ENCODE measurements at regions not wholly inside any gene's neighbourhood (a gene's known extent, or its start where the extent isn't known, plus 50 kb on each side); places are given as distances from the start of the nearest gene placed in this dataset.
A peak's percentile ranks its signal among the peaks of the same experiment; 100 is the strongest.

- WGBS, 2 donors = 29 to 32% methylated on average over 3 of the region's 3 CpGs
- H3K9me3 ChIP-seq (ENCODE audit: control insufficient read depth in 2 of 2, insufficient read depth in 1 of 2, low read depth in 1 of 2, low read length in 1 of 2) = no peaks in the 10 kb centered on the region
- peak overlapping the region; percentile 34 to 40 for H3K27ac ChIP-seq (ENCODE audit: low read depth in 2 of 2, low read length in 1 of 2)
- no peaks in the 10 kb centered on the region for H3K36me3 ChIP-seq (ENCODE audit: control insufficient read depth in 2 of 2, insufficient read depth in 2 of 2, low read length in 1 of 2)
- no peaks in the 10 kb centered on the region for H3K4me1 ChIP-seq (ENCODE audit: control insufficient read depth in 2 of 2, insufficient read depth in 2 of 2, low read length in 1 of 2)
- H3K27me3 ChIP-seq (ENCODE audit: control insufficient read depth in 1 of 2, insufficient read depth in 2 of 2, low read length in 2 of 2) = no peaks in the 10 kb centered on the region
- no peak overlapping the region for H3K4me3 ChIP-seq (ENCODE audit: low read depth in 1 of 2, low read length in 2 of 2)
Observed at GRCh38 chr11:112564228-112564955, 303.7 kb upstream of the PLET1 start.

- Histone ChIP-seq H3K4me3 (ENCODE audit: low read depth in 1 of 2, low read length in 2 of 2) (no peak overlapping the region), H3K36me3 (ENCODE audit: control insufficient read depth in 2 of 2, insufficient read depth in 2 of 2, low read length in 1 of 2) (no peaks in the 10 kb centered on the region), H3K27me3 (ENCODE audit: control insufficient read depth in 1 of 2, insufficient read depth in 2 of 2, low read length in 2 of 2) (no peaks in the 10 kb centered on the region), H3K27ac (ENCODE audit: low read depth in 2 of 2, low read length in 1 of 2) (no peak overlapping the region), H3K4me1 (ENCODE audit: control insufficient read depth in 2 of 2, insufficient read depth in 2 of 2, low read length in 1 of 2) (no peaks in the 10 kb centered on the region), H3K9me3 (ENCODE audit: control insufficient read depth in 2 of 2, insufficient read depth in 1 of 2, low read depth in 1 of 2, low read length in 1 of 2) (no peaks in the 10 kb centered on the region)
- WGBS, 2 donors = 74 to 76% methylated on average over 5 of the region's 5 CpGs
Observed at GRCh38 chr11:112565551-112565950, 304.9 kb upstream of the PLET1 start.

DNA sequence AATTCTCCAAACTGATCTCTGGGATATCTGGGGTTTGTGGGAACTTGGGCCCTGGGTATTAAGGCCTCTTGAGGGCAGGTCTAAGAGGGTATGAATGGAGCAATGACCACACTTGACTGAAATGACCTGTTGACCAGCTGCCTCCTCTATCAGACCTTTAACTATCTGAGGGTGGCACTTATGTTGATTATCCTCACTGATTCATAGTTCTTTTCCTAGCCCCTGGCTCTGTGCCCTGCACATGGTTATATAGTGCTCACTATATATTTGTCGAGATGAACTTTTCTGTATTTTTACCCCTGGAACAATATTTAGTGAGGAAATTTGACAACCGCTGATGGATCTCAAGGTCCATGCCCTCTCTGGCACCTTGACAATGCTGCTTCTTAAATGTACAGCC, 305.5 kb upstream of the PLET1 start:
- Histone ChIP-seq H3K4me3 (ENCODE audit: low read depth in 1 of 2, low read length in 2 of 2) (no peak overlapping the region), H3K36me3 (ENCODE audit: control insufficient read depth in 2 of 2, insufficient read depth in 2 of 2, low read length in 1 of 2) (no peaks in the 10 kb centered on the region), H3K9me3 (ENCODE audit: control insufficient read depth in 2 of 2, insufficient read depth in 1 of 2, low read depth in 1 of 2, low read length in 1 of 2) (no peaks in the 10 kb centered on the region), H3K4me1 (ENCODE audit: control insufficient read depth in 2 of 2, insufficient read depth in 2 of 2, low read length in 1 of 2) (no peaks in the 10 kb centered on the region), H3K27me3 (ENCODE audit: control insufficient read depth in 1 of 2, insufficient read depth in 2 of 2, low read length in 2 of 2) (no peaks in the 10 kb centered on the region), H3K27ac (ENCODE audit: low read depth in 2 of 2, low read length in 1 of 2) (no peak overlapping the region)
- WGBS, 2 donors = 77 to 84% methylated on average over 2 of the region's 2 CpGs

- WGBS, 2 donors = 60 to 69% methylated on average over 6 of the region's 6 CpGs
Observed at GRCh38 chr11:112570333-112570732, 309.7 kb upstream of the PLET1 start.

DNA sequence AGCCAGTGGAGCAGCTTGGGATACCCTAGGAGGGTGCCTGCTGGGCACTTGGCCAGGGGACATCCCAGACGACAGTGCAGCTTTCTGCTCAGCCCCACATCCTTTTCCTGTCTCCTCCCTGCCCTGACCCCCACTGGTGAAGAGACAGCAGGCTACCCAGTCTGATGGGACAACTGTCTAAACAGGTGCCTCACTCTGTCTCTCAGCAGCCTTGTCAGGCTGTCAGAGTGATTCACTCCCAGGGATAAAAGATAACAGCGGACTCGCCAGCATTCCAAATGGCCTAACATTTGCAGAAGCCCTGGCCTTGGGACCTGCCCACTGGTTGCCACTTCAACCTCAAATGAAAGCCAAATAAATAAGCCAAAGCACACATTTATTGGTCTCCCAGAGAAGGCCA, 318.6 kb upstream of the PLET1 start:
- Histone ChIP-seq H3K27me3 (ENCODE audit: control insufficient read depth in 1 of 2, insufficient read depth in 2 of 2, low read length in 2 of 2) (no peaks in the 10 kb centered on the region), H3K9me3 (ENCODE audit: control insufficient read depth in 2 of 2, insufficient read depth in 1 of 2, low read depth in 1 of 2, low read length in 1 of 2) (no peaks in the 10 kb centered on the region), H3K36me3 (ENCODE audit: control insufficient read depth in 2 of 2, insufficient read depth in 2 of 2, low read length in 1 of 2) (no peaks in the 10 kb centered on the region), H3K27ac (ENCODE audit: low read depth in 2 of 2, low read length in 1 of 2) (no peak overlapping the region), H3K4me1 (ENCODE audit: control insufficient read depth in 2 of 2, insufficient read depth in 2 of 2, low read length in 1 of 2) (no peaks in the 10 kb centered on the region), H3K4me3 (ENCODE audit: low read depth in 1 of 2, low read length in 2 of 2) (no peak overlapping the region)
- WGBS, 2 donors = 61 to 67% methylated on average over 3 of the region's 3 CpGs

More at GRCh38 chr11:112570333-112570732, 309.7 kb upstream of the PLET1 start:
- Histone ChIP-seq H3K4me1 (ENCODE audit: control insufficient read depth in 2 of 2, insufficient read depth in 2 of 2, low read length in 1 of 2) (no peaks in the 10 kb centered on the region), H3K27me3 (ENCODE audit: control insufficient read depth in 1 of 2, insufficient read depth in 2 of 2, low read length in 2 of 2) (no peaks in the 10 kb centered on the region), H3K36me3 (ENCODE audit: control insufficient read depth in 2 of 2, insufficient read depth in 2 of 2, low read length in 1 of 2) (no peaks in the 10 kb centered on the region), H3K9me3 (ENCODE audit: control insufficient read depth in 2 of 2, insufficient read depth in 1 of 2, low read depth in 1 of 2, low read length in 1 of 2) (no peaks in the 10 kb centered on the region), H3K4me3 (ENCODE audit: low read depth in 1 of 2, low read length in 2 of 2) (no peak overlapping the region), H3K27ac (ENCODE audit: low read depth in 2 of 2, low read length in 1 of 2) (no peak overlapping the region)

DNA sequence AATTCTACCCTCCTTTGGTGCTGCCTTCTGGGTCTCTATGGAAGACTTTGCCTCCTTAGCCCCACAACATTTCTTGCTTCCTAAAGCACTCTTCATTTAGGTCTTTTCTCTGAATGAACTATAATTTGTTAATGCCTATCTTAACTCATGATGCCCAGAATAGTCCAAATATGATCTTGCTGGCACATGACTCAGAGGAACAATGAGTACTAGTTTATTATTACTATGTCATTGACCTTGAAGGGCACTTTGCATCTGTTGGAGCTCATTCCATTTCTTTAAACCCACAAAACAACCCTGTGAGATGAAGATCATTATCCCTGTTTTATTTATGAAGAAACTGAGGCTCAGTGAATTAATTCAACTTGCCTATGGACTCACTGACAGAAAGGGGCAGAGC, 320.2 kb upstream of the PLET1 start:
- H3K4me3 ChIP-seq (ENCODE audit: low read depth in 1 of 2, low read length in 2 of 2) = no peak overlapping the region
- H3K36me3 ChIP-seq (ENCODE audit: control insufficient read depth in 2 of 2, insufficient read depth in 2 of 2, low read length in 1 of 2) = no peaks in the 10 kb centered on the region
- no peak overlapping the region for H3K27ac ChIP-seq (ENCODE audit: low read depth in 2 of 2, low read length in 1 of 2)
- H3K27me3 ChIP-seq (ENCODE audit: control insufficient read depth in 1 of 2, insufficient read depth in 2 of 2, low read length in 2 of 2) = no peaks in the 10 kb centered on the region
- H3K9me3 ChIP-seq (ENCODE audit: control insufficient read depth in 2 of 2, insufficient read depth in 1 of 2, low read depth in 1 of 2, low read length in 1 of 2) = no peaks in the 10 kb centered on the region
- H3K4me1 ChIP-seq (ENCODE audit: control insufficient read depth in 2 of 2, insufficient read depth in 2 of 2, low read length in 1 of 2) = no peaks in the 10 kb centered on the region

GRCh38 chr11:112581747-112582146, 321.1 kb upstream of the PLET1 start:
- Histone ChIP-seq H3K9me3 (ENCODE audit: control insufficient read depth in 2 of 2, insufficient read depth in 1 of 2, low read depth in 1 of 2, low read length in 1 of 2) (no peaks in the 10 kb centered on the region), H3K4me3 (ENCODE audit: low read depth in 1 of 2, low read length in 2 of 2) (no peak overlapping the region), H3K27ac (ENCODE audit: low read depth in 2 of 2, low read length in 1 of 2) (no peak overlapping the region), H3K36me3 (ENCODE audit: control insufficient read depth in 2 of 2, insufficient read depth in 2 of 2, low read length in 1 of 2) (no peaks in the 10 kb centered on the region), H3K27me3 (ENCODE audit: control insufficient read depth in 1 of 2, insufficient read depth in 2 of 2, low read length in 2 of 2) (no peaks in the 10 kb centered on the region), H3K4me1 (ENCODE audit: control insufficient read depth in 2 of 2, insufficient read depth in 2 of 2, low read length in 1 of 2) (no peaks in the 10 kb centered on the region)
- WGBS, 2 donors = 72 to 75% methylated on average over 4 of the region's 4 CpGs

DNA sequence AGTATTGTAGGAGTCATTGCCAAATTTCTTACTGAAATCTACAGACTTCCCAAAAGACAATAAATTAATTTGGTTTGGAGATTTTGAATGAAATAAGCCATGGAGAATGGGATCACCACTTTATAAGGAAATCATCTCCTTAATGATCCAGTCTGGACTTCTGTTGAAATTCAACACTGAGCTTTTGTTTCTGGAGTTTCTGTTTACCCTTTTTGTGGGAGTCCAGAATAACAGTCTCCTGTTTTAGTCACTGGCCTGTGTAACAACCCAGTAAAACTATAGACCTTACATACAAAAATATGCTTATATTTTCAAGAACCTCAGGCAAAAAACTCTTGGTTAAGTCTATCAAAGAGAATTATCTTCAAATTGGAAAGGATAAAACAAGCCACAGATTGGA, 321.7 kb upstream of the PLET1 start:
- Histone ChIP-seq H3K4me1 (ENCODE audit: control insufficient read depth in 2 of 2, insufficient read depth in 2 of 2, low read length in 1 of 2) (no peaks in the 10 kb centered on the region), H3K36me3 (ENCODE audit: control insufficient read depth in 2 of 2, insufficient read depth in 2 of 2, low read length in 1 of 2) (no peaks in the 10 kb centered on the region), H3K9me3 (ENCODE audit: control insufficient read depth in 2 of 2, insufficient read depth in 1 of 2, low read depth in 1 of 2, low read length in 1 of 2) (no peaks in the 10 kb centered on the region), H3K27me3 (ENCODE audit: control insufficient read depth in 1 of 2, insufficient read depth in 2 of 2, low read length in 2 of 2) (no peaks in the 10 kb centered on the region), H3K4me3 (ENCODE audit: low read depth in 1 of 2, low read length in 2 of 2) (no peak overlapping the region), H3K27ac (ENCODE audit: low read depth in 2 of 2, low read length in 1 of 2) (no peak overlapping the region)

DNA sequence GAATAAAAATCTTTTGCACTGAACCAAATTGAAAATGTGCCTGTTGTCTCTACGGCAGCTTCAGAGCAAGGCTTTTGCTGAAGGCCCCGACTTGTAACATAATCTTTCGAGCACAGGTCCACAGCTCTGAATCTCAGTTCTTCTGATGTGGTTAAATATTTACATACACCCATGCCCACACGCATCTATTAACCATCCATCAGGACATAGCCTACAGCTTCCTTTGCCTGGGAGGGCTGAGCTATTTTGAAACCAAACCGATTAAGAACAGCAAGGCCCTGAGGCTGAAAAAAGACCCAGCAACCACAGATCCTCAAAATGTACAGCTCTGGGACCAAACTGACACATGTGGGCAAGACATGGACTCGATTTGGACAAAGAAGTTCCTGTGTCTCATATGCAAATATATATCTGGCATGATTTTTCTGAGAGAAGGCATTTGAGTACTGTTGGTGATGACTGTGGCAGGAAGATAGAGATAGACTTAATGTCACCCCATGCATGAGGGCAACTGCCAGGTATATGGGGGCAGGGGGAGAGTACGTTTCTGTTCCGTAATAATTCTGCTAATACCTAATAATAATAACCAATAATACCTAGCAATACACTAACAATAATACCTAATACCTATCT, 322.7 kb upstream of the PLET1 start:
- H3K36me3 ChIP-seq (ENCODE audit: control insufficient read depth in 2 of 2, insufficient read depth in 2 of 2, low read length in 1 of 2) = no peaks in the 10 kb centered on the region
- no peak overlapping the region for H3K4me3 ChIP-seq (ENCODE audit: low read depth in 1 of 2, low read length in 2 of 2)
- H3K9me3 ChIP-seq (ENCODE audit: control insufficient read depth in 2 of 2, insufficient read depth in 1 of 2, low read depth in 1 of 2, low read length in 1 of 2) = no peaks in the 10 kb centered on the region
- H3K4me1 ChIP-seq (ENCODE audit: control insufficient read depth in 2 of 2, insufficient read depth in 2 of 2, low read length in 1 of 2) = no peaks in the 10 kb centered on the region
- H3K27me3 ChIP-seq (ENCODE audit: control insufficient read depth in 1 of 2, insufficient read depth in 2 of 2, low read length in 2 of 2) = no peaks in the 10 kb centered on the region
- no peak overlapping the region for H3K27ac ChIP-seq (ENCODE audit: low read depth in 2 of 2, low read length in 1 of 2)
- 56 to 67% methylated on average over 8 of the region's 8 CpGs for WGBS, 2 donors

DNA sequence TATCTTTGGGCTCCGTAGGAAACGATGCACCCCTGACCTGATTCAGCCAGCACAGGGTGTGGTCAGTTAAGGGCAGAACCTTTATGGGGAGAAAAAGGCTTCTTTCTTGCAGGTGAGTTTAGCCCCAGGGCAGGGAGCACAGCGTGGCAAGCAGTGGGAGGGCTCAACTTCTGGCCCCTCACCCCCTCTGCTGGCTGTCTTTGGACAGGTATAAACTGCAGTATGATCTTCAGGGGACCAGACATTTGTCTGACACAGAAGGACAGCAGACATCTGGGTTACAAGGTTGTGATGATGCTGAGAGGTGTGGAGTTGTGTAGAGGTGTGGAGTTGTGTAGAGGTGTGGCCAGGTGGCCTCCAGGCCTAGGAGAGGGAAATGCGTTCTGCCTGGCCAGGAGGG, 324.0 kb upstream of the PLET1 start:
- no peaks in the 10 kb centered on the region for H3K27me3 ChIP-seq (ENCODE audit: control insufficient read depth in 1 of 2, insufficient read depth in 2 of 2, low read length in 2 of 2)
- H3K4me1 ChIP-seq (ENCODE audit: control insufficient read depth in 2 of 2, insufficient read depth in 2 of 2, low read length in 1 of 2) = no peaks in the 10 kb centered on the region
- no peaks in the 10 kb centered on the region for H3K9me3 ChIP-seq (ENCODE audit: control insufficient read depth in 2 of 2, insufficient read depth in 1 of 2, low read depth in 1 of 2, low read length in 1 of 2)
- no peaks in the 10 kb centered on the region for H3K36me3 ChIP-seq (ENCODE audit: control insufficient read depth in 2 of 2, insufficient read depth in 2 of 2, low read length in 1 of 2)
- 68 to 70% methylated on average over 4 of the region's 4 CpGs for WGBS, 2 donors
- no peak overlapping the region for H3K4me3 ChIP-seq (ENCODE audit: low read depth in 1 of 2, low read length in 2 of 2)
- no peak overlapping the region for H3K27ac ChIP-seq (ENCODE audit: low read depth in 2 of 2, low read length in 1 of 2)

Measured in esophagus (tissue), 2 donors.